Mesenchymal stem cell (in vitro differentiated cells and primary cell): ENCODE measurements at regions not wholly inside any gene's neighbourhood (a gene's known extent, or its start where the extent isn't known, plus 50 kb on each side); places are given as distances from the start of the nearest gene placed in this dataset.

Source experiments
- DNase-seq: peaks from one replicate; pipeline ENCODE4 v3.0.0-alpha.2; 2013
- H2AFZ ChIP-seq: one replicate; pipeline ENCODE4 v1.6.1; 2013; ENCODE audit warnings: low read depth, mild to moderate bottlenecking, control low read depth, inconsistent platforms, low read length, moderate library complexity
- H2AK5ac ChIP-seq: 2 replicates; pipeline ENCODE4 v1.6.1; 2013; ENCODE audit warnings: low read length, moderate library complexity, mild to moderate bottlenecking, inconsistent platforms; ENCODE audit not compliant: severe bottlenecking
- H2BK120ac ChIP-seq: one replicate; pipeline ENCODE4 v1.6.1; 2013; ENCODE audit warnings: low read depth, mild to moderate bottlenecking, inconsistent platforms, low read length, moderate library complexity
- H2BK12ac ChIP-seq, 2 experiments: one replicate each; pipeline ENCODE4 v1.6.1; 2013; ENCODE audit warnings: inconsistent platforms in 2 of 2, low read length in 2 of 2, mild to moderate bottlenecking in 2 of 2, moderate library complexity in 2 of 2, control low read depth in 1 of 2
- H2BK15ac ChIP-seq: one replicate; pipeline ENCODE4 v1.6.1; 2013; ENCODE audit warnings: mild to moderate bottlenecking, low read depth, inconsistent platforms; ENCODE audit not compliant: poor library complexity, severe bottlenecking
- H2BK5ac ChIP-seq: 2 replicates; pipeline ENCODE4 v1.6.1; 2013; ENCODE audit warnings: low read depth, mild to moderate bottlenecking, low read length, control low read depth, inconsistent platforms; ENCODE audit not compliant: poor library complexity, severe bottlenecking
- H3K14ac ChIP-seq, 2 experiments: one replicate each; pipeline ENCODE4 v1.6.1; 2013; ENCODE audit warnings: inconsistent platforms in 2 of 2, low read length in 2 of 2, control low read depth in 1 of 2, mild to moderate bottlenecking in 1 of 2, moderate library complexity in 1 of 2
- H3K18ac ChIP-seq, 2 experiments: one replicate each; pipeline ENCODE4 v1.6.1; 2013; ENCODE audit warnings: inconsistent platforms in 2 of 2, low read length in 2 of 2, control low read depth in 1 of 2, low read depth in 1 of 2, mild to moderate bottlenecking in 1 of 2
- H3K23ac ChIP-seq, 2 experiments: one replicate each; pipeline ENCODE4 v1.6.1; 2013; ENCODE audit warnings: inconsistent platforms in 2 of 2, low read length in 2 of 2, mild to moderate bottlenecking in 2 of 2, moderate library complexity in 2 of 2, control low read depth in 1 of 2
- H3K27ac ChIP-seq: 2 replicates; pipeline ENCODE4 v1.5.1; 2013; ENCODE audit warnings: mild to moderate bottlenecking, moderate library complexity, low read length, control low read depth, inconsistent platforms; ENCODE audit not compliant: poor library complexity, severe bottlenecking
- H3K27me3 ChIP-seq, 2 experiments: 2 replicates each; pipeline versions ENCODE4 v1.6.1 to v1.7.0; 2013; ENCODE audit warnings: low read length in 2 of 2, mild to moderate bottlenecking in 2 of 2, moderate library complexity in 2 of 2, control low read depth in 1 of 2, inconsistent platforms in 1 of 2; ENCODE audit not compliant: control insufficient read depth in 1 of 2, insufficient read depth in 1 of 2
- H3K36me3 ChIP-seq, 2 experiments: 2 replicates each; pipeline versions ENCODE4 v1.6.1 to v1.7.0; 2013; ENCODE audit warnings: low read length in 2 of 2, control low read depth in 1 of 2, inconsistent platforms in 1 of 2, low read depth in 1 of 2, mild to moderate bottlenecking in 1 of 2; ENCODE audit not compliant: insufficient read depth in 2 of 2, control insufficient read depth in 1 of 2
- H3K4ac ChIP-seq, 2 experiments: one replicate each; pipeline ENCODE4 v1.6.1; 2013; ENCODE audit warnings: inconsistent platforms in 2 of 2, low read length in 2 of 2, mild to moderate bottlenecking in 2 of 2, moderate library complexity in 2 of 2, control low read depth in 1 of 2, low read depth in 1 of 2
- H3K4me1 ChIP-seq: 2 replicates; pipeline ENCODE4 v1.6.1; 2013; ENCODE audit warnings: low read depth, low read length, control low read depth; ENCODE audit not compliant: control insufficient read depth, insufficient read depth
- H3K4me2 ChIP-seq: 2 replicates; pipeline ENCODE4 v1.6.1; 2013; ENCODE audit warnings: low read length, mild to moderate bottlenecking, inconsistent platforms; ENCODE audit not compliant: poor library complexity, severe bottlenecking
- H3K4me3 ChIP-seq, 2 experiments: 2 replicates each; pipeline versions ENCODE4 v1.5.1 to v1.7.0; 2013; ENCODE audit warnings: low read length in 2 of 2, mild to moderate bottlenecking in 2 of 2, control low read depth in 1 of 2, low read depth in 1 of 2; ENCODE audit not compliant: insufficient read depth in 1 of 2
- H3K79me1 ChIP-seq: replicated peaks from 2 replicates; pipeline ENCODE4 v1.6.1; 2013; ENCODE audit warnings: mild to moderate bottlenecking, control low read depth, low read length, inconsistent platforms; ENCODE audit not compliant: poor library complexity, severe bottlenecking
- H3K9ac ChIP-seq: 2 replicates; pipeline ENCODE4 v1.7.0; 2013; ENCODE audit warnings: mild to moderate bottlenecking, low read length, moderate library complexity
- H3K9me3 ChIP-seq: 2 replicates; pipeline ENCODE4 v1.7.0; 2013; ENCODE audit warnings: mild to moderate bottlenecking, low read length; ENCODE audit not compliant: control insufficient read depth
- H4K8ac ChIP-seq: one replicate; pipeline ENCODE4 v1.6.1; 2013; ENCODE audit warnings: inconsistent platforms, mild to moderate bottlenecking, low read length, moderate library complexity
- H4K91ac ChIP-seq: one replicate; pipeline ENCODE4 v1.6.1; 2013; ENCODE audit warnings: mild to moderate bottlenecking, low read length, inconsistent platforms
- WGBS: methylation state at CpG from one replicate; pipeline ENCODE4 v1.1.7; 2013; ENCODE audit warnings: mixed read lengths; 5-methylcytosine and 5-hydroxymethylcytosine counted together

DNA sequence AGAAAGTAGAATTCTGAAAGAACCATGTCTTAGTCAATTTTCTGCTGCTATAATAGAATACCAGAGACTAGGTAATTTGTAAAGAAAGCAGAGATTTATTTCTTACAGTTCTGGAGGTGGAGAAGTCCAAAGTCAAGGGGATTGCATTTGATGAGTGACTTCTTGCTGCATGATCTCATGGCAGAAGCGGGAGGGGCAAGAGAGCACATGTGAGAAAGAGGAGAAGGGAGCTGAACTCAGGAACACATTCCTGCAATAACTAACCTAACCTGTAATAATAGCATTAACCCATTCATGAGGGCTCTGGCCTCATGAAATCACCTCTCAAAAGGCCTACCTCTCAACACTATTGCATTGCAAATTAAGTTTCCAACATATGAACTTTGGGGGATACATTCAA lies 797.5 kb upstream of the POU3F3 start:
- no peak overlapping the region for H2AK5ac ChIP-seq
- no peak overlapping the region for H2AFZ ChIP-seq
- H3K23ac ChIP-seq: no peak overlapping the region
- 50% methylated on average over 1 of the region's 1 CpG for WGBS
- no peak overlapping the region for H3K9ac ChIP-seq
- peaks cover 3% of the 10 kb centered on the region for H3K9me3 ChIP-seq
- no peak overlapping the region for H2BK12ac ChIP-seq
- DNase-seq: no peak
- H4K8ac ChIP-seq: no peak overlapping the region
- no peak overlapping the region for H3K27ac ChIP-seq
- H2BK15ac ChIP-seq: no peak overlapping the region
- no peak overlapping the region for H2BK5ac ChIP-seq
- no peak overlapping the region for H3K4me3 ChIP-seq
- H3K4me2 ChIP-seq: no peak overlapping the region
- H3K79me1 ChIP-seq: no peaks in the 10 kb centered on the region
- no peak overlapping the region for H3K4ac ChIP-seq
- H3K18ac ChIP-seq: no peak overlapping the region
- H3K4me1 ChIP-seq: no peaks in the 10 kb centered on the region
- no peak overlapping the region for H4K91ac ChIP-seq
- H2BK120ac ChIP-seq: no peak overlapping the region
- no peak overlapping the region for H3K14ac ChIP-seq
- no peaks in the 10 kb centered on the region for H3K27me3 ChIP-seq
- no peaks in the 10 kb centered on the region for H3K36me3 ChIP-seq

DNA sequence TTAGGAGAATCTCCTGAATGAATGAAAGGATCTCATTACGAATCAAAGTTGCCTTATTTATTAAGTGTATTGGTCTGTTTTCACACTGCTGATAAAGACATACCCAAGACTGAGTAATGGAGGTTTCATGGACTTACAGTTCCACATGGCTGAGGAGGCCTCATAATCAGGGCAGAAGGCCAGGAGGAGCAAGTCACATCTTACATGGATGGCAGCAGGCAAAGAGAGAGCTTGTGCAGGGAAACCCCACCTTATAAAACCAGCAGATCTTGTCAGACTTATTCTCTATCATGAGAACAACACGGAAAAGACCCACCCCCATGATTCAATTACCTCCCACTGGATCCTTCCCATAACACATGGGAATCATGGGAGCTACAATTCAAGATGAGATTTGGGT lies 785.2 kb upstream of the POU3F3 start:
- Histone ChIP-seq H3K27me3 (no peaks in the 10 kb centered on the region), H2BK120ac (no peak overlapping the region), H4K91ac (no peak overlapping the region), H3K79me1 (no peaks in the 10 kb centered on the region), H3K14ac (no peak overlapping the region), H3K27ac (no peak overlapping the region), H3K36me3 (no peaks in the 10 kb centered on the region), H3K4me1 (no peaks in the 10 kb centered on the region), H3K4me3 (no peak overlapping the region), H3K4me2 (no peak overlapping the region), H2BK15ac (no peak overlapping the region), H2BK12ac (no peak overlapping the region), H2AFZ (no peak overlapping the region), H3K9me3 (no peaks in the 10 kb centered on the region), H3K4ac (no peak overlapping the region), H3K9ac (no peak overlapping the region), H3K23ac (no peak overlapping the region), H2BK5ac (no peak overlapping the region), H2AK5ac (no peak overlapping the region), H4K8ac (no peak overlapping the region), H3K18ac (no peak overlapping the region)
- WGBS: no CpG with 5 or more reads among the region's 2 CpGs
- DNase-seq: no peak

DNA sequence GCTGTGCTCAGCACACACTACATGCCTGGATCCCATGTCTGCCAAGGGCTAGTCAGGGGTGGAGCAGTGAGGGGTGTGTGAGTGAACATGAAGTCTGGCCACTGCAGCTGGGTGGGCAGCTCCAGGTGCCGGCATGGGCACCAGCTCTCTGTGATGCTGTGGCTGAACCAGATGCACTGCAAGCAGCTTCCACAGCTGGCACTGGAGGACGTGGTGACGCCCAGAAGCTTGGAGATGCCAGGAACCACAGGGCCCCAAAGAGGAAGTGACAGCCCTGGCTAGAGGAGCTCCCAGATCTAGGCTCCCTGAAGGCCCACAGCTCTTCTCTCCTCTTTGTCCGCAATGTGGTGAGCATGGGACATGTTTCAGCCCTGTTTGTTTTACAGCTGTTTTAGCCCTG lies 776.3 kb upstream of the POU3F3 start:
- Histone ChIP-seq H2AFZ (no peak overlapping the region), H2BK5ac (peak overlapping the region; percentile 53), H3K9ac (no peak overlapping the region), H2AK5ac (no peak overlapping the region), H3K79me1 (no peaks in the 10 kb centered on the region), H3K18ac (no peak overlapping the region), H3K4me2 (no peak overlapping the region), H3K27me3 (no peaks in the 10 kb centered on the region), H3K9me3 (peaks cover 3% of the 10 kb centered on the region), H2BK120ac (no peak overlapping the region), H3K36me3 (peaks cover 0 to 2% of the 10 kb centered on the region in 2 experiments), H3K4me3 (no peak overlapping the region), H3K14ac (no peak overlapping the region), H3K27ac (no peak overlapping the region), H2BK12ac (no peak overlapping the region), H3K4ac (no peak overlapping the region), H3K4me1 (peaks cover 4% of the 10 kb centered on the region), H4K91ac (no peak overlapping the region), H3K23ac (no peak overlapping the region), H4K8ac (no peak overlapping the region), H2BK15ac (no peak overlapping the region)
- no peak for DNase-seq
- WGBS: 70% methylated on average over 4 of the region's 4 CpGs

DNA sequence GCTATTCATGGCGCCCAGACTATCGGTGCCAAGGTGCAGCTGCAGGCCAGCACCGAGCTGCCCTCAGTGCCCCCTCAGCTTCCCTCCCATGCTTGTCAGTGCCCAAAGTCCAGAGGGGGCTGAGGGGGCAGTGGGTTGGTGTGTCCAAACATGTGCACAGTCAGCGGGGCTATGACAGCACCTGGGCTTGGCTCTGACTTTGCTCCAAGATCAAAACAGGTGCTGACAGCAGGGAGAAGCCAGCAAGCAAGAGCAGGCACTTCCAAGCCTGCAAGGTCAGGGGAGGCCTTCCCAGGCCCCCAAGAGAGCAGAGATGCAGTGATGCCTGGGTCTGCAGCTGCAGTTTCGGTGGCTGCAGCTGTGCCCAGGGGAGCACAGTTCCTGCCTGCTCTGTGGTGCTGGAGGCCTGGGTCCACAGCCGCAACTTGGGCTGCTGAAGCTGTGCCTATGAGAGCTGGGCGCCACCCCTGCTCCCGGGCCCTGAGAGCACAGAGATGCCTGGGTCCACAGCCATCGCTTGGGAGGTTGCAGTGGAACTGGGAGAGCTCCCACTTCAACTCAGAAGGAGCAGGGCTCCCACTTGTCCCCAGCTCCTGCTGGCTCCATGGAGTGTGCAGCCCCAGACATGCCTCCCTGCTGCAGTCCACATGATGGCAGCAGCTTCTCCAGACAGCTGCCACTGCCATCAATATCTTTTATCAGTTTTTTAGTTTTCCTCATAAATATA lies 775.3 kb upstream of the POU3F3 start:
- Histone ChIP-seq H3K18ac (no peak overlapping the region), H4K91ac (no peak overlapping the region), H3K23ac (no peak overlapping the region), H3K9me3 (peaks cover 3% of the 10 kb centered on the region), H3K79me1 (no peaks in the 10 kb centered on the region), H3K27me3 (no peaks in the 10 kb centered on the region), H2AK5ac (no peak overlapping the region), H3K4me3 (no peak overlapping the region), H2BK15ac (no peak overlapping the region), H3K36me3 (peaks cover 0 to 2% of the 10 kb centered on the region in 2 experiments), H3K27ac (no peak overlapping the region), H3K4ac (no peak overlapping the region), H3K14ac (no peak overlapping the region), H4K8ac (no peak overlapping the region), H3K4me1 (peaks cover 4% of the 10 kb centered on the region), H2AFZ (no peak overlapping the region), H2BK5ac (no peak overlapping the region), H2BK12ac (no peak overlapping the region), H2BK120ac (no peak overlapping the region), H3K9ac (no peak overlapping the region), H3K4me2 (no peak overlapping the region)
- DNase-seq: no peak
- WGBS: 79% methylated on average over 6 of the region's 9 CpGs
